NCI-H1417 (cell line): ENCODE measurements at regions not wholly inside any gene's neighbourhood (a gene's known extent, or its start where the extent isn't known, plus 50 kb on each side); places are given as distances from the start of the nearest gene placed in this dataset.
"Not testable (repeated sequence)": the region's sequence is repeated elsewhere in the genome, so short reads cannot be mapped to it uniquely, and the experiment has no call there.

Experiments used
- DNase-seq, 3 experiments: peaks; one replicate each; lab custom pipeline; 2025; lab: John Stamatoyannopoulos, UW

- DNase-seq: no peak
Observed at GRCh38 chr6:82584194-82584695, 220.6 kb downstream of the TPBG start.

- no peak for DNase-seq
Observed at GRCh38 chr6:82584856-82585255, 221.2 kb downstream of the TPBG start.

GRCh38 chr6:82588020-82588419, 224.4 kb downstream of the TPBG start:
- DNase-seq: no peak

- no peak for DNase-seq
Observed at GRCh38 chr6:82588859-82589412, 225.3 kb downstream of the TPBG start.

GRCh38 chr6:82589509-82590206, 226.0 kb downstream of the TPBG start:
- peak; percentile 39 to 70 (median 42) for DNase-seq

GRCh38 chr6:82597201-82597600, 233.6 kb downstream of the TPBG start:
- peak; percentile 16 to 97 (median 70) for DNase-seq

GRCh38 chr6:82602776-82603175, 239.2 kb downstream of the TPBG start:
- DNase-seq: no peak

GRCh38 chr6:82603871-82604270, 240.3 kb downstream of the TPBG start:
- no peak for DNase-seq

GRCh38 chr6:82607998-82608725, 244.5 kb downstream of the TPBG start:
- peak in 1 of 3 experiments; percentile 39 for DNase-seq

GRCh38 chr6:82608781-82609180, 245.2 kb downstream of the TPBG start:
- DNase-seq: peak in 1 of 3 experiments; percentile 39

- DNase-seq: no peak
Observed at GRCh38 chr6:82611751-82612150, 248.1 kb downstream of the TPBG start.

GRCh38 chr6:82612475-82613039, 248.9 kb downstream of the TPBG start:
- DNase-seq: peak in 2 of 3 experiments; percentile 26 to 69

- DNase-seq: no peak
Observed at GRCh38 chr6:82614518-82614917, 250.9 kb downstream of the TPBG start.

- DNase-seq: peak in 1 of 3 experiments; percentile 9
Observed at GRCh38 chr6:82616386-82617028, 252.9 kb downstream of the TPBG start.

GRCh38 chr6:82617648-82618047, 254.0 kb downstream of the TPBG start:
- DNase-seq: no peak

- DNase-seq: no peak
Observed at GRCh38 chr6:82619573-82619972, 256.0 kb downstream of the TPBG start.

GRCh38 chr6:82622461-82622860, 258.8 kb downstream of the TPBG start:
- no peak for DNase-seq

GRCh38 chr6:82624251-82624650, 260.6 kb downstream of the TPBG start:
- no peak for DNase-seq

GRCh38 chr6:82626946-82627345, 263.3 kb downstream of the TPBG start:
- DNase-seq: not testable (repeated sequence)

GRCh38 chr6:82629921-82630320, 266.3 kb downstream of the TPBG start:
- DNase-seq: no peak

GRCh38 chr6:82641677-82642076, 278.1 kb downstream of the TPBG start:
- DNase-seq: no peak
